Osteoblast (primary cell): ENCODE measurements at regions not wholly inside any gene's neighbourhood (a gene's known extent, or its start where the extent isn't known, plus 50 kb on each side); places are given as distances from the start of the nearest gene placed in this dataset.

Experiments
- DNase-seq: peaks from one replicate; pipeline ENCODE4 v3.0.0; 2011; ENCODE audit warnings: low spot score, mixed read lengths; ENCODE audit not compliant: insufficient read length; ENCODE audit errors: missing footprints
- H2AFZ ChIP-seq: 2 replicates; pipeline ENCODE4 v1.6.0; 2011; ENCODE audit warnings: mild to moderate bottlenecking, low read length
- H3K27ac ChIP-seq: 2 replicates; pipeline ENCODE4 v1.5.1; 2011; ENCODE audit warnings: mild to moderate bottlenecking, low read depth, low read length, moderate library complexity
- H3K27me3 ChIP-seq: 2 replicates; pipeline ENCODE4 v1.6.0; 2012; ENCODE audit warnings: mild to moderate bottlenecking, control low read depth, inconsistent platforms, low read length, moderate library complexity; ENCODE audit not compliant: insufficient read depth
- H3K36me3 ChIP-seq: 2 replicates; pipeline ENCODE4 v1.5.1; 2011; ENCODE audit warnings: mild to moderate bottlenecking, low read length, control low read depth, moderate library complexity; ENCODE audit not compliant: insufficient read depth
- H3K4me1 ChIP-seq: 2 replicates; pipeline ENCODE4 v1.5.1; 2011; ENCODE audit warnings: mild to moderate bottlenecking, low read length, control low read depth, moderate library complexity; ENCODE audit not compliant: insufficient read depth
- H3K4me2 ChIP-seq: 2 replicates; pipeline ENCODE4 v1.6.0; 2011; ENCODE audit warnings: mild to moderate bottlenecking, low read length; ENCODE audit not compliant: insufficient read depth
- H3K4me3 ChIP-seq: fragments of 200-600 bp; sonication (generic); 3 replicates; pipeline ENCODE4 v1.5.1; 2012; ENCODE audit warnings: mild to moderate bottlenecking, low read length, inconsistent platforms; ENCODE audit not compliant: insufficient read depth
- H3K79me2 ChIP-seq: 2 replicates; pipeline ENCODE4 v1.6.0; 2012; ENCODE audit warnings: mild to moderate bottlenecking, low read length, control low read depth, inconsistent platforms; ENCODE audit not compliant: insufficient read depth
- H3K9me3 ChIP-seq: 2 replicates; pipeline ENCODE4 v1.5.1; 2011; ENCODE audit warnings: low read depth, low read length, control low read depth
- H4K20me1 ChIP-seq: 2 replicates; pipeline ENCODE4 v1.6.0; 2012; ENCODE audit warnings: mild to moderate bottlenecking, low read length, control low read depth; ENCODE audit not compliant: insufficient read depth
- CTCF ChIP-seq: IDR thresholded peaks from 2 replicates; pipeline ENCODE4 v1.5.1; 2011; ENCODE audit warnings: mild to moderate bottlenecking, low read depth, low read length, moderate library complexity; ENCODE audit errors: extremely low read depth

DNA sequence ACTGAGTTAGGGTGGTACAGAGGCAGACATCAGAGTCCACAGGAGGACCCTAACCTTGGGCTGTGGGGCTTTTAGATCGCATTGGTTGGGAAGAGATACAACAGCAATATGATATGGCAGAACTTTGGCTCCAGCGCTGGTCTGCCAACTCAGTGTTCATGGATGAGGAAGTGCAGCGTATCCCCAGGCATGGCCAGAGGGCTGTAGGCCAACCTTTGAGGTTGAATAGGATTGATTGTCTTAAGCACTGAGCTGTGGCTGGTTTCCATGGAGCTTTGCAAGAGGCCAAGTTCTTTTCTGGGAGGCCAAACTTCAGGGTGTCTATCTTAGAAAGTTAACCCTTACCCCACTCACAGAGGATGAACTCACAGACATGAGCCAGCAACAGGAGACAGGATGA, 144.1 kb upstream of the TMTC4 start:
- Histone ChIP-seq H3K4me1 (no peaks in the 10 kb centered on the region), H2AFZ (no peak overlapping the region), H3K4me2 (no peak overlapping the region), H4K20me1 (no peaks in the 10 kb centered on the region), H3K4me3 (no peak overlapping the region), H3K79me2 (no peaks in the 10 kb centered on the region), H3K27ac (no peak overlapping the region), H3K9me3 (no peaks in the 10 kb centered on the region), H3K36me3 (no peaks in the 10 kb centered on the region), H3K27me3 (peaks cover 8% of the 10 kb centered on the region)
- DNase-seq, result no peak
- TF ChIP-seq CTCF, result no peak

DNA sequence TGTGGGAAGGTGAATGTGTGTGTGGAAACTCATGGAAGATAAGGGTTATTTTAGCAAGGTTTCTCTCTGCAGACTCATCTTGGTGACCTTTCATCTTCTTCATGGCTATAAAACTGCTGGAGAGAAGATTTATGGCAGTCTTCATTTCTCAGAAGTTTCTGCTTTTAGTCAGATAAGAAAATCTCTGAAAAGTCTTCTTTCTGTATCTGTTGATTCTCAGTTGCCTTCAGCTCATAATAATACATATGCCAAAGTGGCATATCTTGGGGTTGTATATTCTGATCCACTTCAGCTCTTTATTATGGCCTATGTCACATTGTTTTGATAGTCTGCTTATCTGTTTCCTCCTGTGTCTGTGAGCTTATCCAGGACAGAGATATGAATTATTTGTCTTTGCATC, 143.3 kb upstream of the TMTC4 start:
- H3K4me1 ChIP-seq, result no peaks in the 10 kb centered on the region
- no peak overlapping the region for H2AFZ ChIP-seq
- peaks cover 11% of the 10 kb centered on the region for H3K27me3 ChIP-seq
- DNase-seq, result no peak
- H4K20me1 ChIP-seq, result no peaks in the 10 kb centered on the region
- no peak overlapping the region for H3K27ac ChIP-seq
- H3K9me3 ChIP-seq, result no peaks in the 10 kb centered on the region
- no peak for TF ChIP-seq CTCF
- H3K79me2 ChIP-seq, result no peaks in the 10 kb centered on the region
- H3K4me2 ChIP-seq, result no peak overlapping the region
- H3K36me3 ChIP-seq, result no peaks in the 10 kb centered on the region
- H3K4me3 ChIP-seq, result no peak overlapping the region

DNA sequence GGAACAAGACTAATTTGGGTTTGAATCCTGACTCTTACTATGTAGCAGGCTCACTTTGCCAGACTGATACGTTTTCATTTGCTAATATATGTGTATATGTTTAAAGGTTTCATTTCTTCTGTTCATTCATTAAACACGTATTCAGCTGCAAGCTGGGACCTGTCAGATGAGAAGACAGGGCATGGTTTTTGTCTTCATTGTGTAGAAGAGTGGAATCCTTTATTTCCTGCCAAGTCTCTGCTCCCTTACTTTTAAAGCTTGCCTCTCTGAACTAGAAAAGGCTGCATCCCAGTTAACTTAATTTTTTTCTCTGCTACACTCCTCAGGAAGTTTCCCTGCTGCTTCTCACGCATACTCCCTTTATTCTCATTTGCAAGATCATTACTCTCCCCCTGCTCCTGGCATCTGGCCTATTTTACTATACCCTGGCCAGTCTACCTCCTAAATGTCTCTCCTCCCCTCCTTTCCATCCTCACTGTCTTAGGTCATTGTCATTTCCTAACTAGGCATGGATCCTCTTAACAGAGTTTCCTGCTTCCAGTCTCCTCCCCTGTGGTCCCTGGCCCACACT, 141.0 kb upstream of the TMTC4 start:
- no peak for TF ChIP-seq CTCF
- DNase-seq, result no peak
- peaks cover 27% of the 10 kb centered on the region for H3K27me3 ChIP-seq
- H3K4me1 ChIP-seq, result no peaks in the 10 kb centered on the region
- H4K20me1 ChIP-seq, result no peaks in the 10 kb centered on the region
- no peak overlapping the region for H3K4me2 ChIP-seq
- no peaks in the 10 kb centered on the region for H3K36me3 ChIP-seq
- no peak overlapping the region for H3K4me3 ChIP-seq
- no peaks in the 10 kb centered on the region for H3K79me2 ChIP-seq
- H3K9me3 ChIP-seq, result no peaks in the 10 kb centered on the region
- no peak overlapping the region for H2AFZ ChIP-seq
- no peak overlapping the region for H3K27ac ChIP-seq

- no peak overlapping the region for H3K4me2 ChIP-seq
- no peaks in the 10 kb centered on the region for H3K79me2 ChIP-seq
- H4K20me1 ChIP-seq, result no peaks in the 10 kb centered on the region
- no peaks in the 10 kb centered on the region for H3K4me1 ChIP-seq
- no peaks in the 10 kb centered on the region for H3K9me3 ChIP-seq
- TF ChIP-seq CTCF, result no peak
- no peak overlapping the region for H3K27ac ChIP-seq
- DNase-seq, result no peak
- no peak overlapping the region for H2AFZ ChIP-seq
- no peak overlapping the region for H3K4me3 ChIP-seq
- peaks cover 39% of the 10 kb centered on the region for H3K27me3 ChIP-seq
- H3K36me3 ChIP-seq, result no peaks in the 10 kb centered on the region
Measured at GRCh38 chr13:100812982-100813584, 138.5 kb upstream of the TMTC4 start.
